Naive thymus-derived CD4-positive, alpha-beta T cell (primary cell): ENCODE measurements at regions not wholly inside any gene's neighbourhood (a gene's known extent, or its start where the extent isn't known, plus 50 kb on each side); places are given as distances from the start of the nearest gene placed in this dataset.
"Not testable (repeated sequence)": the region's sequence is repeated elsewhere in the genome, so short reads cannot be mapped to it uniquely, and the experiment has no call there.

Source experiments
- ATAC-seq: fragments of 150-1000 bp; cut with Tn5 transposase; 2 replicates; pipeline ENCODE4 v1.10.0; 2021; ENCODE audit warnings: mild to moderate bottlenecking, moderate library complexity
- CTCF ChIA-PET: fragments of 350-600 bp; sonication (Branson Sonifier 250); formaldehyde crosslinking; loops from one replicate; lab custom pipeline; 2021; ENCODE audit warnings: antibody characterized with exemption; lab: Charles Lee
- POLR2A ChIA-PET: fragments of 350-600 bp; sonication (Branson Sonifier 250); formaldehyde crosslinking; loops from one replicate; lab custom pipeline; 2021; ENCODE audit warnings: antibody characterized with exemption, inconsistent platforms; lab: Charles Lee
- DNase-seq, 9 donors: peaks; one replicate each; pipeline versions ENCODE4 v3.0.0 to v3.0.0-alpha.2; 2020 to 2022; ENCODE audit warnings: mixed read lengths in 1 of 9
- H3K27ac ChIP-seq: one replicate; pipeline ENCODE4 v1.7.0; 2013; ENCODE audit warnings: mild to moderate bottlenecking, low read depth, low read length, moderate library complexity
- H3K27me3 ChIP-seq, 2 donors: one replicate each; pipeline ENCODE4 v1.7.0; 2013; ENCODE audit warnings: low read length in 2 of 2, mild to moderate bottlenecking in 2 of 2, moderate library complexity in 2 of 2; ENCODE audit not compliant: control insufficient read depth in 2 of 2, insufficient read depth in 2 of 2
- H3K36me3 ChIP-seq, 3 experiments: 1 replicate in 2 of 3; 2 replicates in 1 of 3; pipeline ENCODE4 v1.7.0; 2013; ENCODE audit warnings: low read length in 3 of 3, mild to moderate bottlenecking in 3 of 3, moderate library complexity in 1 of 3; ENCODE audit not compliant: insufficient read depth in 3 of 3, control insufficient read depth in 2 of 3
- H3K4me1 ChIP-seq, 2 donors: one replicate each; pipeline ENCODE4 v1.7.0; 2013; ENCODE audit warnings: low read length in 2 of 2, mild to moderate bottlenecking in 2 of 2, moderate library complexity in 1 of 2; ENCODE audit not compliant: control insufficient read depth in 2 of 2, insufficient read depth in 2 of 2
- H3K4me3 ChIP-seq: 2 replicates; pipeline ENCODE4 v1.7.0; 2013; ENCODE audit warnings: mild to moderate bottlenecking, low read length
- H3K9me3 ChIP-seq, 3 experiments: 1 replicate in 2 of 3; 2 replicates in 1 of 3; pipeline ENCODE4 v1.7.0; 2013; ENCODE audit warnings: low read length in 3 of 3; ENCODE audit not compliant: control insufficient read depth in 2 of 3
- H3K27ac Mint-ChIP-seq, 9 donors: one replicate each; pipeline ENCODE4 v1.8.0; 2020 to 2022; ENCODE audit warnings: mixed read lengths in 9 of 9, mild to moderate bottlenecking in 8 of 9, moderate library complexity in 5 of 9, inconsistent platforms in 2 of 9
- H3K27me3 Mint-ChIP-seq, 5 donors: one replicate each; pipeline ENCODE4 v1.8.0; 2021 to 2022; ENCODE audit warnings: mixed read lengths in 5 of 5, mild to moderate bottlenecking in 1 of 5
- H3K36me3 Mint-ChIP-seq, 5 donors: one replicate each; pipeline ENCODE4 v1.8.0; 2020 to 2022; ENCODE audit warnings: mixed read lengths in 5 of 5, mild to moderate bottlenecking in 3 of 5, inconsistent platforms in 1 of 5
- H3K4me1 Mint-ChIP-seq, 7 donors: one replicate each; pipeline ENCODE4 v1.8.0; 2020 to 2022; ENCODE audit warnings: mixed read lengths in 7 of 7, mild to moderate bottlenecking in 3 of 7, inconsistent platforms in 1 of 7
- H3K4me3 Mint-ChIP-seq, 10 donors: one replicate each; pipeline ENCODE4 v1.8.0; 2020 to 2022; ENCODE audit warnings: mild to moderate bottlenecking in 10 of 10, mixed read lengths in 10 of 10, moderate library complexity in 6 of 10, inconsistent platforms in 2 of 10
- H3K9me3 Mint-ChIP-seq, 11 donors: one replicate each; pipeline ENCODE4 v1.8.0; 2020 to 2022; ENCODE audit warnings: mixed read lengths in 11 of 11, mild to moderate bottlenecking in 4 of 11, inconsistent platforms in 1 of 11, moderate library complexity in 1 of 11
- intact Hi-C, 2 donors: fragments of 100-400 bp; cut with micrococcal nuclease; formaldehyde crosslinking; loops; one replicate each; pipeline ENCODE4 v1.15.1; 2023

- Mint-ChIP-seq H3K4me1 (peaks cover 0 to 4% (median 0%) of the 10 kb centered on the region in 7 donors), H3K27ac (no peak overlapping the region), H3K4me3 (no peak overlapping the region), H3K36me3 (no peaks in the 10 kb centered on the region), H3K9me3 (peaks cover 0 to 2% (median 0%) of the 10 kb centered on the region in 11 donors), H3K27me3 (peaks cover 20 to 36% (median 33%) of the 10 kb centered on the region in 5 donors)
- peak; percentile 55 for ATAC-seq
- CTCF ChIA-PET = no interaction called here
- POLR2A ChIA-PET = no interaction called here
- intact Hi-C loops = no loop called here
- no peak overlapping the region for H3K27ac ChIP-seq
- DNase-seq = no peak
- H3K36me3 ChIP-seq = no peaks in the 10 kb centered on the region
- no peaks in the 10 kb centered on the region for H3K4me1 ChIP-seq
- H3K27me3 ChIP-seq = no peaks in the 10 kb centered on the region
- no peak overlapping the region for H3K4me3 ChIP-seq
- no peaks in the 10 kb centered on the region for H3K9me3 ChIP-seq
Observed at GRCh38 chr2:95734976-95735890, 143.4 kb downstream of the TRIM43 start.

GRCh38 chr2:95738301-95738700 is 146.5 kb downstream of the TRIM43 start:
- no peak overlapping the region for H3K27ac ChIP-seq
- POLR2A ChIA-PET = no interaction called here
- intact Hi-C loops = no loop called here
- Mint-ChIP-seq H3K27me3 (peaks cover 21 to 38% (median 26%) of the 10 kb centered on the region in 5 donors), H3K9me3 (peaks cover 0 to 2% (median 0%) of the 10 kb centered on the region in 11 donors), H3K4me1 (peaks cover 0 to 4% (median 0%) of the 10 kb centered on the region in 7 donors), H3K27ac (no peak overlapping the region), H3K4me3 (no peak overlapping the region), H3K36me3 (no peaks in the 10 kb centered on the region)
- no peaks in the 10 kb centered on the region for H3K27me3 ChIP-seq
- H3K4me3 ChIP-seq = no peak overlapping the region
- no peaks in the 10 kb centered on the region for H3K9me3 ChIP-seq
- no peaks in the 10 kb centered on the region for H3K4me1 ChIP-seq
- H3K36me3 ChIP-seq = no peaks in the 10 kb centered on the region
- CTCF ChIA-PET = no interaction called here
- no peak for ATAC-seq
- DNase-seq = no peak

- not testable (repeated sequence) for H3K36me3 Mint-ChIP-seq, ATAC-seq
Observed at GRCh38 chr2:95752126-95752525, 160.3 kb downstream of the TRIM43 start.

GRCh38 chr2:95753812-95754211 is 162.0 kb downstream of the TRIM43 start:
- not testable (repeated sequence) for ATAC-seq

More at GRCh38 chr2:95752126-95752525, 160.3 kb downstream of the TRIM43 start:
- peaks cover 4 to 17% (median 9%) of the 10 kb centered on the region in 5 donors for H3K27me3 Mint-ChIP-seq
- H3K4me3 Mint-ChIP-seq, intact Hi-C loops, H3K27ac Mint-ChIP-seq, DNase-seq, H3K4me1 ChIP-seq, H3K27me3 ChIP-seq, CTCF ChIA-PET, H3K27ac ChIP-seq, H3K36me3 ChIP-seq, H3K9me3 ChIP-seq, POLR2A ChIA-PET, H3K9me3 Mint-ChIP-seq, H3K4me1 Mint-ChIP-seq, H3K4me3 ChIP-seq: not testable (repeated sequence)

GRCh38 chr2:95754213-95754612 is 162.4 kb downstream of the TRIM43 start:
- POLR2A ChIA-PET, H3K36me3 ChIP-seq, H3K4me1 Mint-ChIP-seq, intact Hi-C loops, H3K36me3 Mint-ChIP-seq, DNase-seq, H3K4me3 Mint-ChIP-seq, H3K27me3 ChIP-seq, ATAC-seq, H3K4me1 ChIP-seq, H3K9me3 Mint-ChIP-seq, H3K4me3 ChIP-seq, H3K27ac Mint-ChIP-seq, H3K27ac ChIP-seq, H3K9me3 ChIP-seq, CTCF ChIA-PET, H3K27me3 Mint-ChIP-seq: not testable (repeated sequence)

More at GRCh38 chr2:95753812-95754211, 162.0 kb downstream of the TRIM43 start:
- H3K27me3 Mint-ChIP-seq, H3K4me1 ChIP-seq, H3K4me1 Mint-ChIP-seq, H3K9me3 Mint-ChIP-seq, H3K27ac Mint-ChIP-seq, H3K4me3 ChIP-seq, CTCF ChIA-PET, DNase-seq, H3K27me3 ChIP-seq, H3K36me3 Mint-ChIP-seq, H3K9me3 ChIP-seq, POLR2A ChIA-PET, intact Hi-C loops, H3K4me3 Mint-ChIP-seq, H3K27ac ChIP-seq, H3K36me3 ChIP-seq: not testable (repeated sequence)

- CTCF ChIA-PET, H3K4me3 Mint-ChIP-seq, DNase-seq, POLR2A ChIA-PET, H3K9me3 Mint-ChIP-seq, H3K36me3 Mint-ChIP-seq, ATAC-seq, intact Hi-C loops, H3K27ac ChIP-seq, H3K27ac Mint-ChIP-seq, H3K9me3 ChIP-seq, H3K36me3 ChIP-seq, H3K4me3 ChIP-seq, H3K4me1 ChIP-seq, H3K4me1 Mint-ChIP-seq, H3K27me3 ChIP-seq, H3K27me3 Mint-ChIP-seq: not testable (repeated sequence)
Observed at GRCh38 chr2:95754819-95755563, 163.2 kb downstream of the TRIM43 start.
